Neural cell (in vitro differentiated cells): ENCODE measurements at regions not wholly inside any gene's neighbourhood (a gene's known extent, or its start where the extent isn't known, plus 50 kb on each side); places are given as distances from the start of the nearest gene placed in this dataset.

Experiments used
- H2AFZ ChIP-seq: fragments of 200-600, 300-800 bp; sonication (generic), shearing (Covaris generic); 2 replicates; pipeline ENCODE4 v1.6.0; 2014; ENCODE audit warnings: low read depth, mild to moderate bottlenecking, antibody characterized with exemption, low read length, moderate library complexity
- H3F3A ChIP-seq: fragments of 200-600 bp; shearing (Covaris generic); 2 replicates; pipeline ENCODE4 v1.6.1; 2016; ENCODE audit warnings: mild to moderate bottlenecking, moderate library complexity, mixed read lengths, antibody characterized with exemption, low read length; ENCODE audit not compliant: insufficient read depth, poor library complexity, severe bottlenecking
- H3K27ac ChIP-seq: fragments of 200-600, 300-800 bp; sonication (generic), shearing (Covaris generic); 2 replicates; pipeline ENCODE4 v1.5.1; 2014; ENCODE audit warnings: mild to moderate bottlenecking, low read length, moderate library complexity
- H3K27me3 ChIP-seq: fragments of 300-800, 200-600 bp; sonication (generic), shearing (Covaris generic); 2 replicates; pipeline ENCODE4 v1.6.0; 2014; ENCODE audit warnings: mild to moderate bottlenecking, low read depth, low read length, moderate library complexity; ENCODE audit not compliant: insufficient read depth
- H3K36me3 ChIP-seq: fragments of 300-800, 200-600 bp; sonication (generic), shearing (Covaris generic); 2 replicates; pipeline ENCODE4 v1.5.1; 2014; ENCODE audit warnings: mild to moderate bottlenecking, antibody characterized with exemption, low read length, moderate library complexity; ENCODE audit not compliant: insufficient read depth
- H3K4me2 ChIP-seq: fragments of 300-800, 200-600 bp; sonication (generic), shearing (Covaris generic); 2 replicates; pipeline ENCODE4 v1.6.0; 2014; ENCODE audit warnings: mild to moderate bottlenecking, low read length
- H3K4me3 ChIP-seq: fragments of 300-800, 200-600 bp; sonication (generic), shearing (Covaris generic); 2 replicates; pipeline ENCODE4 v1.5.1; 2014; ENCODE audit warnings: mild to moderate bottlenecking, low read length, moderate library complexity
- H3K79me2 ChIP-seq: fragments of 200-600 bp; shearing (Covaris generic); replicated peaks from 2 replicates; pipeline ENCODE4 v1.6.0; 2014; ENCODE audit warnings: mild to moderate bottlenecking, low read length, moderate library complexity; ENCODE audit not compliant: insufficient read depth
- H3K9ac ChIP-seq: fragments of 300-800, 200-600 bp; sonication (generic), shearing (Covaris generic); 2 replicates; pipeline ENCODE4 v1.6.1; 2016; ENCODE audit warnings: mild to moderate bottlenecking, low read length, mixed read lengths
- H3K9me2 ChIP-seq: fragments of 200-600 bp; shearing (Covaris generic); 2 replicates; pipeline ENCODE4 v1.6.1; 2016; ENCODE audit warnings: mild to moderate bottlenecking, low read length, mixed read lengths; ENCODE audit not compliant: insufficient read depth
- H3K9me3 ChIP-seq: fragments of 200-600, 300-800 bp; sonication (generic), shearing (Covaris generic); 2 replicates; pipeline ENCODE4 v1.6.1; 2016; ENCODE audit warnings: mild to moderate bottlenecking, mixed run types, low read length, moderate library complexity, mixed read lengths
- H4K20me1 ChIP-seq: fragments of 200-600 bp; shearing (Covaris generic); 2 replicates; pipeline ENCODE4 v1.6.1; 2016; ENCODE audit warnings: mild to moderate bottlenecking, mixed run types; ENCODE audit not compliant: insufficient read depth
- EP300 ChIP-seq: fragments of 450-650 bp; conservative IDR thresholded peaks from 2 replicates; pipeline ENCODE4 v1.6.1; 2014; ENCODE audit warnings: antibody characterized with exemption, mild to moderate bottlenecking, moderate library complexity; ENCODE audit not compliant: poor library complexity, severe bottlenecking
- EZH2 ChIP-seq: fragments of 200-600, 300-800 bp; shearing (Covaris generic), sonication (generic); IDR thresholded peaks from 2 replicates; pipeline ENCODE4 v1.6.1; 2014; ENCODE audit warnings: antibody characterized with exemption, low read length, borderline replicate concordance, mild to moderate bottlenecking; ENCODE audit not compliant: insufficient read depth, poor library complexity, severe bottlenecking
- MXI1 ChIP-seq: fragments of 450-650 bp; conservative IDR thresholded peaks from 2 replicates; pipeline ENCODE4 v1.6.1; 2014; ENCODE audit warnings: antibody characterized with exemption, mild to moderate bottlenecking; ENCODE audit not compliant: poor library complexity, severe bottlenecking
- POLR2AphosphoS5 ChIP-seq: IDR thresholded peaks from 2 replicates; pipeline ENCODE4 v1.6.1; 2012
- RAD21 ChIP-seq: fragments of 450-650 bp; conservative IDR thresholded peaks from 2 replicates; pipeline ENCODE4 v1.6.1; 2014; ENCODE audit warnings: antibody characterized with exemption, mild to moderate bottlenecking, moderate library complexity
- REST ChIP-seq: IDR thresholded peaks from 2 replicates; pipeline ENCODE4 v1.6.1; 2012; ENCODE audit warnings: borderline replicate concordance
- SMC3 ChIP-seq: fragments of 450-650 bp; conservative IDR thresholded peaks from 2 replicates; pipeline ENCODE4 v1.6.1; 2014; ENCODE audit warnings: antibody characterized with exemption, mild to moderate bottlenecking, moderate library complexity; ENCODE audit not compliant: poor library complexity
- TAF1 ChIP-seq: IDR thresholded peaks from 2 replicates; pipeline ENCODE4 v1.6.1; 2012; ENCODE audit warnings: low read depth
- TF ChIP-seq, protein P1 (sequence below): fragments of 450-650 bp; IDR thresholded peaks from 2 replicates; pipeline ENCODE4 v1.5.1; 2014; ENCODE audit warnings: antibody characterized with exemption, mild to moderate bottlenecking, moderate library complexity; ENCODE audit not compliant: poor library complexity, severe bottlenecking

- TF ChIP-seq REST (no peak), EZH2 (no peak), TAF1 (no peak), POLR2AphosphoS5 (no peak), SMC3 (no peak), EP300 (no peak), MXI1 (no peak), RAD21 (no peak)
- TF ChIP-seq, protein P1, sequence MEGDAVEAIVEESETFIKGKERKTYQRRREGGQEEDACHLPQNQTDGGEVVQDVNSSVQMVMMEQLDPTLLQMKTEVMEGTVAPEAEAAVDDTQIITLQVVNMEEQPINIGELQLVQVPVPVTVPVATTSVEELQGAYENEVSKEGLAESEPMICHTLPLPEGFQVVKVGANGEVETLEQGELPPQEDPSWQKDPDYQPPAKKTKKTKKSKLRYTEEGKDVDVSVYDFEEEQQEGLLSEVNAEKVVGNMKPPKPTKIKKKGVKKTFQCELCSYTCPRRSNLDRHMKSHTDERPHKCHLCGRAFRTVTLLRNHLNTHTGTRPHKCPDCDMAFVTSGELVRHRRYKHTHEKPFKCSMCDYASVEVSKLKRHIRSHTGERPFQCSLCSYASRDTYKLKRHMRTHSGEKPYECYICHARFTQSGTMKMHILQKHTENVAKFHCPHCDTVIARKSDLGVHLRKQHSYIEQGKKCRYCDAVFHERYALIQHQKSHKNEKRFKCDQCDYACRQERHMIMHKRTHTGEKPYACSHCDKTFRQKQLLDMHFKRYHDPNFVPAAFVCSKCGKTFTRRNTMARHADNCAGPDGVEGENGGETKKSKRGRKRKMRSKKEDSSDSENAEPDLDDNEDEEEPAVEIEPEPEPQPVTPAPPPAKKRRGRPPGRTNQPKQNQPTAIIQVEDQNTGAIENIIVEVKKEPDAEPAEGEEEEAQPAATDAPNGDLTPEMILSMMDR, result no peak
- Histone ChIP-seq H3K9me2 (no peaks in the 10 kb centered on the region), H3K27me3 (no peaks in the 10 kb centered on the region), H3K9ac (no peak overlapping the region), H3K9me3 (no peaks in the 10 kb centered on the region), H3K79me2 (no peaks in the 10 kb centered on the region), H4K20me1 (no peaks in the 10 kb centered on the region), H3K4me2 (no peak overlapping the region), H2AFZ (no peak overlapping the region), H3K27ac (no peak overlapping the region), H3K4me3 (no peak overlapping the region), H3F3A (no peaks in the 10 kb centered on the region), H3K36me3 (no peaks in the 10 kb centered on the region)
These were observed 137.7 kb downstream of the ACTL8 start for GRCh38 chr1:17892851-17893250.

- Histone ChIP-seq H3K4me3 (no peak overlapping the region), H3K27ac (no peak overlapping the region), H3K4me2 (no peak overlapping the region), H4K20me1 (no peaks in the 10 kb centered on the region), H2AFZ (no peak overlapping the region), H3K79me2 (no peaks in the 10 kb centered on the region), H3K9me3 (no peaks in the 10 kb centered on the region), H3F3A (no peaks in the 10 kb centered on the region), H3K9me2 (no peaks in the 10 kb centered on the region), H3K27me3 (no peaks in the 10 kb centered on the region), H3K9ac (no peak overlapping the region), H3K36me3 (no peaks in the 10 kb centered on the region)
- TF ChIP-seq TAF1, result no peak
- no peak for TF ChIP-seq EP300
- TF ChIP-seq POLR2AphosphoS5, result no peak
These were observed 138.9 kb downstream of the ACTL8 start for GRCh38 chr1:17893891-17894631.
